Common myeloid progenitor, CD34-positive (primary cell): ENCODE measurements at regions not wholly inside any gene's neighbourhood (a gene's known extent, or its start where the extent isn't known, plus 50 kb on each side); places are given as distances from the start of the nearest gene placed in this dataset.

Experiments
- CTCF ChIA-PET: fragments of 350-600 bp; sonication (Branson Sonifier 250); formaldehyde crosslinking; loops from one replicate; lab custom pipeline; 2021; ENCODE audit warnings: antibody characterized with exemption; lab: Charles Lee
- POLR2A ChIA-PET: fragments of 350-600 bp; sonication (Branson Sonifier 250); formaldehyde crosslinking; loops from one replicate; lab custom pipeline; 2021; ENCODE audit warnings: antibody characterized with exemption; lab: Charles Lee
- DNase-seq, 3 donors: peaks; one replicate each; pipeline versions ENCODE4 v3.0.0 to v3.0.0-alpha.2; 2013
- H3K27ac ChIP-seq, 2 experiments: 1 replicate in 1 of 2; 2 replicates in 1 of 2; pipeline ENCODE4 v1.7.0; 2013; ENCODE audit warnings: inconsistent platforms in 2 of 2, low read length in 2 of 2, mild to moderate bottlenecking in 2 of 2, low read depth in 1 of 2, moderate library complexity in 1 of 2; ENCODE audit not compliant: severe bottlenecking in 2 of 2, insufficient read depth in 1 of 2, poor library complexity in 1 of 2
- H3K27me3 ChIP-seq, 5 experiments: replicated peaks in 2 of 5; 1 replicate in 3 of 5; 2 replicates in 2 of 5; pipeline versions ENCODE4 v1.6.1 to v1.7.0; 2013; ENCODE audit warnings: low read length in 4 of 5, mild to moderate bottlenecking in 2 of 5, moderate library complexity in 2 of 5, inconsistent platforms in 1 of 5; ENCODE audit not compliant: insufficient read depth in 5 of 5, control insufficient read depth in 4 of 5
- H3K36me3 ChIP-seq, 4 experiments: 1 replicate in 2 of 4; 2 replicates in 2 of 4; pipeline versions ENCODE4 v1.6.1 to v1.7.0; 2013; ENCODE audit warnings: low read length in 3 of 4, control low read depth in 1 of 4, mild to moderate bottlenecking in 1 of 4; ENCODE audit not compliant: control insufficient read depth in 4 of 4, insufficient read depth in 4 of 4
- H3K4me1 ChIP-seq, 4 experiments: 1 replicate in 3 of 4; 2 replicates in 1 of 4; pipeline versions ENCODE4 v1.6.1 to v1.7.1; 2013; ENCODE audit warnings: low read length in 3 of 4, mild to moderate bottlenecking in 3 of 4, control low read depth in 1 of 4, inconsistent platforms in 1 of 4, moderate library complexity in 1 of 4; ENCODE audit not compliant: control insufficient read depth in 4 of 4, insufficient read depth in 4 of 4; ENCODE audit errors: control extremely low read depth in 1 of 4
- H3K4me3 ChIP-seq, 7 experiments: 1 replicate in 4 of 7; 2 replicates in 3 of 7; pipeline versions ENCODE4 v1.5.1 to v1.7.0; 2013; ENCODE audit warnings: mild to moderate bottlenecking in 7 of 7, low read length in 6 of 7, moderate library complexity in 6 of 7, inconsistent platforms in 2 of 7, low read depth in 2 of 7, control low read depth in 1 of 7; ENCODE audit not compliant: insufficient read depth in 4 of 7, control insufficient read depth in 1 of 7; ENCODE audit errors: extremely low read depth in 1 of 7
- H3K9me3 ChIP-seq, 5 experiments: 1 replicate in 4 of 5; 2 replicates in 1 of 5; pipeline versions ENCODE4 v1.6.1 to v1.7.1; 2013; ENCODE audit warnings: low read length in 4 of 5, mild to moderate bottlenecking in 2 of 5, inconsistent platforms in 1 of 5, low read depth in 1 of 5, moderate library complexity in 1 of 5; ENCODE audit not compliant: control insufficient read depth in 4 of 5, insufficient read depth in 2 of 5; ENCODE audit errors: control extremely low read depth in 1 of 5
- WGBS: methylation state at CpG from one replicate; pipeline ENCODE4 v1.1.5; 2013; ENCODE audit not compliant: insufficient coverage; 5-methylcytosine and 5-hydroxymethylcytosine counted together

- Histone ChIP-seq H3K9me3 (no peaks in the 10 kb centered on the region), H3K4me3 (no peak overlapping the region), H3K36me3 (no peaks in the 10 kb centered on the region), H3K4me1 (no peaks in the 10 kb centered on the region), H3K27me3 (no peaks in the 10 kb centered on the region), H3K27ac (no peak overlapping the region)
- POLR2A ChIA-PET = no interaction called here
- WGBS = 78% methylated on average over 1 of the region's 2 CpGs
- CTCF ChIA-PET = no interaction called here
- DNase-seq = no peak
Measured at GRCh38 chr7:49279891-49280290, 355.5 kb downstream of the CDC14C start.

DNA sequence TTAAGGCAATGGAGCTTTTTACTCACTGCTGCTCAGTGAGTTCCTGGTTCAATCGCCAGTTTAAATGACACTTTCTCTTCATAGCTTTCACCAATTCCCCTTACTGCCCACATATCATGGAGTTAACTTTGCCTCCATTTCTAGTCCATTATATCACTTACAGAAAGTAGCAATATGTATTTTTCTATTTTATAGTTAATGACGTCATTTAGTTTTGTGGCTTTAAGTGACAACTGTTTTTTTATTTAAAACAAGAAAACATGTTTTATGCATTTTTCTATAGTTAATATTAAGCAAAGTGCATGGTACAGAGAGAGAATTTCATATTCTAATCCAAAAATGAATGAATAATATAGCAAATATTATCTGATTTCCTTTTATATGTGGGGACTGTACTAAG, 363.3 kb downstream of the CDC14C start:
- Histone ChIP-seq H3K27me3 (no peaks in the 10 kb centered on the region), H3K36me3 (no peaks in the 10 kb centered on the region), H3K27ac (no peak overlapping the region), H3K4me1 (no peaks in the 10 kb centered on the region), H3K9me3 (peaks cover 0 to 2% (median 0%) of the 10 kb centered on the region in 5 experiments), H3K4me3 (no peak overlapping the region)
- WGBS = no CpG with 5 or more reads among the region's 2 CpGs
- ChIA-PET CTCF (no interaction called here), POLR2A (no interaction called here)
- no peak for DNase-seq

- Histone ChIP-seq H3K36me3 (no peaks in the 10 kb centered on the region), H3K9me3 (no peaks in the 10 kb centered on the region), H3K4me3 (no peak overlapping the region), H3K27ac (no peak overlapping the region), H3K27me3 (no peaks in the 10 kb centered on the region), H3K4me1 (no peaks in the 10 kb centered on the region)
- 100% methylated on average over 1 of the region's 4 CpGs for WGBS
- ChIA-PET CTCF (no interaction called here), POLR2A (no interaction called here)
- no peak for DNase-seq
Measured at GRCh38 chr7:49294611-49295010, 370.3 kb downstream of the CDC14C start.

DNA sequence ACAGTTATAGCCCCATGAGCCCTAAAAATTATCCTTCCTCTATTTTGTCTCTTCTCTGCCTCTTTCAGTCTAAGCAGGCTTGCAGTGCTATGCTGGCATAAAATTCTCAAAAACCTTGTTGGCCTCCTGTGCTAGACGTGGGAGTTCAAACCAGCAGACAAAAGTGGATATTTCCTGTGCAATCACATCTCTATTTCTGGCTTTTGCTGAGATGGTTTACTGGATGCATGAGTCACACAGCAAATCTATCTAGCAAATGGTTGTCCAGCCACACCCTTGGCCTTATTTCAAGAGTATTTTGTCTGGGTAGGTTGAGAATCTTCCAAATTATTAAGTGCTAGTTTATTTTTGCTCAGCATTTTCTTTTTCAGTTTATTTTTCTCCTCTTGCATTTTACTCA, 370.8 kb downstream of the CDC14C start:
- ChIA-PET POLR2A (no interaction called here), CTCF (no interaction called here)
- DNase-seq = no peak
- no peak overlapping the region for H3K27ac ChIP-seq
- H3K36me3 ChIP-seq = no peaks in the 10 kb centered on the region
- no peak overlapping the region for H3K4me3 ChIP-seq
- no peaks in the 10 kb centered on the region for H3K4me1 ChIP-seq
- no peaks in the 10 kb centered on the region for H3K9me3 ChIP-seq
- 0% methylated on average over 1 of the region's 1 CpG for WGBS
- no peaks in the 10 kb centered on the region for H3K27me3 ChIP-seq

DNA sequence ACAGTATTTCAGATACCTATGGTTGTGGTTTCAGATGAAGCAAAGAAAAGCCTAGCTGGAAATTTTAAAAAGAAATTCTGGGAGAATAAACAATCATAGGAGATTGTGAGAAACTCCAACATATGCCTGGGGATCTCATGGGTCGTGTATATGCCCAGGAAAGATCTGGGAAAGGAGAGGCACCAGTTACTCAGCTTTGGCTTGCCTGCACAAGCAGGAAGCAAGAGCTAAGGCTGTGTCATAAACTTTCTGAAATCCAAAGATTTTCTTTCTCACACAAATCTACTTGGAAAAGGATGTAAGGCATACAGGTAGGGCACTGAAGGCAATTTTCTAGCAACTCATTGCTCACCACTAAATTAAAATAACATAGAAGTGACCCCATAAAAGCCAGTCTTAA, 373.6 kb downstream of the CDC14C start:
- Histone ChIP-seq H3K27ac (no peak overlapping the region), H3K4me1 (no peaks in the 10 kb centered on the region), H3K36me3 (no peaks in the 10 kb centered on the region), H3K27me3 (no peaks in the 10 kb centered on the region), H3K9me3 (no peaks in the 10 kb centered on the region), H3K4me3 (no peak overlapping the region)
- 67% methylated on average over 1 of the region's 1 CpG for WGBS
- CTCF ChIA-PET = no interaction called here
- DNase-seq = no peak
- POLR2A ChIA-PET = no interaction called here

- 100% methylated on average over 1 of the region's 2 CpGs for WGBS
- Histone ChIP-seq H3K36me3 (no peaks in the 10 kb centered on the region), H3K4me1 (no peaks in the 10 kb centered on the region), H3K4me3 (no peak overlapping the region), H3K27ac (no peak overlapping the region), H3K9me3 (no peaks in the 10 kb centered on the region), H3K27me3 (no peaks in the 10 kb centered on the region)
- no peak for DNase-seq
- CTCF ChIA-PET = no interaction called here
- POLR2A ChIA-PET = no interaction called here
Measured at GRCh38 chr7:49308787-49309186, 384.4 kb downstream of the CDC14C start.

DNA sequence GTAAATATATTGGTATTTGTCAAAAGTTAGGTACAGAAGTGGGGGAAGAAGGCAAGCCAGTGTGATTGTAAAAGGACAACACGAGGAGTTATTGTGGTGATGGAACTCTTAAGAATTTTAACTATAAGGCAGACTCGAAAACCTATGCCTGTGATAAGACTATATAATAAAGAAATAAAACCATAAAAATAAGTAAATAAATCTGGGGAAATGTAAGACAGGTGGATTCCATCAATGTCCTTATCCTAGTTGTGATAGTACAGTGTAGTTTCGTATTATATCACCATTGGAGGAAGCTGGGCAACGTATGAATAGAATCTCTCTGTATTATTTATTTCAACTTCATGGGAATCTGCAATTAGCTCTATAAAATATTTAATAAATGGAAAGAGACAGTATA, 395.7 kb downstream of the CDC14C start:
- H3K9me3 ChIP-seq = no peaks in the 10 kb centered on the region
- POLR2A ChIA-PET = interaction anchor here (0.6 kb wide), 1 partner anchor 483 kb away, joined by 3 read pairs; no protein-coding TSS in a partner anchor
- H3K36me3 ChIP-seq = no peaks in the 10 kb centered on the region
- DNase-seq = no peak
- CTCF ChIA-PET = no interaction called here
- H3K4me1 ChIP-seq = no peaks in the 10 kb centered on the region
- H3K27me3 ChIP-seq = no peaks in the 10 kb centered on the region
- no CpG with 5 or more reads among the region's 4 CpGs for WGBS
- H3K27ac ChIP-seq = no peak overlapping the region
- H3K4me3 ChIP-seq = no peak overlapping the region
